Thyroid gland (tissue), 4 donors: ENCODE measurements at regions not wholly inside any gene's neighbourhood (a gene's known extent, or its start where the extent isn't known, plus 50 kb on each side); places are given as distances from the start of the nearest gene placed in this dataset.

Experiments used
- CTCF ChIP-seq, 6 experiments: fragments of 200-600 bp in 3 of 6; fragments of 450-650 bp in 3 of 6; sonication (generic) in 3 of 6; IDR thresholded peaks; one replicate each; pipeline ENCODE4 v1.5.1; 2016 to 2019; ENCODE audit warnings: antibody characterized with exemption in 6 of 6, mild to moderate bottlenecking in 2 of 6, inconsistent platforms in 1 of 6, moderate library complexity in 1 of 6
- POLR2A ChIP-seq, 2 donors: fragments of 450-650 bp; IDR thresholded peaks; one replicate each; pipeline ENCODE4 v1.6.1; 2017; ENCODE audit warnings: antibody characterized with exemption in 2 of 2, mild to moderate bottlenecking in 2 of 2, moderate library complexity in 1 of 2

GRCh38 chr2:175836361-175836760, 165.7 kb downstream of the LNPK start:
- TF ChIP-seq CTCF (IDR thresholded peaks at IDR 0.05) (no peak), POLR2A (IDR thresholded peaks at IDR 0.05) (no peak)
